ENCODE measurements at regions not wholly inside any gene's neighbourhood (a gene's known extent, or its start where the extent isn't known, plus 50 kb on each side); places are given as distances from the start of the nearest gene placed in this dataset.
A peak's percentile ranks its signal among the peaks of the same experiment; 100 is the strongest.

- dilution Hi-C loops (cut with HindIII; ENCODE audit: low sequenced_read_pairs, unreplicated experiment): no loop called here
- in situ Hi-C loops (cut with MboI; ENCODE audit: low sequenced_read_pairs): no loop called here
Measured at GRCh38 chr6:164554700-164555476, 754.5 kb downstream of the C6orf118 start.

More at GRCh38 chr6:164554700-164555476, 754.5 kb downstream of the C6orf118 start:
- BruUV-seq (replicated peaks): no TSS peak
- H4K5ac ChIP-seq (ENCODE audit: low read depth, low read length): no peak overlapping the region
- H3K56ac ChIP-seq (ENCODE audit: extremely low read depth, insufficient read depth, low read length): no peak overlapping the region
- no peak overlapping the region for H2BK20ac ChIP-seq (ENCODE audit: low read depth, low read length)
- DNase-seq (no peak), ATAC-seq (ENCODE audit: low read depth) (no peak)
- no peaks in the 10 kb centered on the region for H3K4me1 ChIP-seq (ENCODE audit: control insufficient read depth, insufficient read depth, low read length)
- H3K14ac ChIP-seq (replicated peaks; ENCODE audit: low read depth, low read length): no peak overlapping the region
- H3K4me2 ChIP-seq (ENCODE audit: low read depth, low read length): no peak overlapping the region
- H2BK15ac ChIP-seq (ENCODE audit: low read depth, low read length): no peak overlapping the region
- WGBS, 2 experiments (ENCODE audit: extremely low coverage in 2 of 2, insufficient read length in 1 of 2): 42% methylated on average over 3 of the region's 10 CpGs; no CpG with 5 or more reads in 1 of the 2 experiments
- no peak overlapping the region for H4K8ac ChIP-seq (ENCODE audit: low read depth in 2 of 2, low read length in 2 of 2)
- H3K36me3 ChIP-seq (ENCODE audit: control insufficient read depth, insufficient read depth, low read length): no peaks in the 10 kb centered on the region
- no peak overlapping the region for H3K18ac ChIP-seq (ENCODE audit: low read depth, low read length)
- H3K9me3 ChIP-seq (ENCODE audit: control insufficient read depth, insufficient read depth, low read length): peaks cover 9% of the 10 kb centered on the region
- H2AK5ac ChIP-seq (ENCODE audit: low read depth, low read length): no peak overlapping the region
- H3K4me3 ChIP-seq (ENCODE audit: insufficient read depth, low read depth, low read length): no peak overlapping the region
- H3K9ac ChIP-seq (ENCODE audit: low read depth, low read length): no peak overlapping the region
- ChIA-PET POLR2A (ENCODE audit: unreplicated experiment) (no interaction called here), CTCF (no interaction called here)
- H2BK5ac ChIP-seq (ENCODE audit: low read depth, low read length, poor library complexity, severe bottlenecking): no peak overlapping the region
- H4K20me1 ChIP-seq (ENCODE audit: insufficient read depth, low read length): no peaks in the 10 kb centered on the region
- intact Hi-C loops (cut with micrococcal nuclease): no loop called here
- no peaks in the 10 kb centered on the region for H3K79me1 ChIP-seq (ENCODE audit: low read depth in 1 of 2, low read length in 2 of 2)
- no peak overlapping the region for H3K4ac ChIP-seq (ENCODE audit: low read depth, low read length)
- peak overlapping the region; percentile 37 for H2AK9ac ChIP-seq (replicated peaks; ENCODE audit: low read depth, low read length, poor library complexity)
- H2AFZ ChIP-seq (replicated peaks; ENCODE audit: low read length, poor library complexity): no peak overlapping the region
- no peak overlapping the region for H3K27ac ChIP-seq (ENCODE audit: insufficient read depth, low read length)
- H3K27me3 ChIP-seq (ENCODE audit: control insufficient read depth, insufficient read depth, low read length): no peaks in the 10 kb centered on the region
- TF ChIP-seq POLR2A (IDR thresholded peaks at IDR 0.05; ENCODE audit: low read depth, low read length): no peak
- TF ChIP-seq, protein P1, sequence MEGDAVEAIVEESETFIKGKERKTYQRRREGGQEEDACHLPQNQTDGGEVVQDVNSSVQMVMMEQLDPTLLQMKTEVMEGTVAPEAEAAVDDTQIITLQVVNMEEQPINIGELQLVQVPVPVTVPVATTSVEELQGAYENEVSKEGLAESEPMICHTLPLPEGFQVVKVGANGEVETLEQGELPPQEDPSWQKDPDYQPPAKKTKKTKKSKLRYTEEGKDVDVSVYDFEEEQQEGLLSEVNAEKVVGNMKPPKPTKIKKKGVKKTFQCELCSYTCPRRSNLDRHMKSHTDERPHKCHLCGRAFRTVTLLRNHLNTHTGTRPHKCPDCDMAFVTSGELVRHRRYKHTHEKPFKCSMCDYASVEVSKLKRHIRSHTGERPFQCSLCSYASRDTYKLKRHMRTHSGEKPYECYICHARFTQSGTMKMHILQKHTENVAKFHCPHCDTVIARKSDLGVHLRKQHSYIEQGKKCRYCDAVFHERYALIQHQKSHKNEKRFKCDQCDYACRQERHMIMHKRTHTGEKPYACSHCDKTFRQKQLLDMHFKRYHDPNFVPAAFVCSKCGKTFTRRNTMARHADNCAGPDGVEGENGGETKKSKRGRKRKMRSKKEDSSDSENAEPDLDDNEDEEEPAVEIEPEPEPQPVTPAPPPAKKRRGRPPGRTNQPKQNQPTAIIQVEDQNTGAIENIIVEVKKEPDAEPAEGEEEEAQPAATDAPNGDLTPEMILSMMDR (conservative IDR thresholded peaks at IDR 0.05; ENCODE audit: low read depth, low read length): no peak
- no peak overlapping the region for H4K91ac ChIP-seq (ENCODE audit: insufficient read depth, low read depth, low read length)
- no peaks in the 10 kb centered on the region for H3K9me1 ChIP-seq (ENCODE audit: insufficient read depth, low read length)
- no peak overlapping the region for H3K23ac ChIP-seq (ENCODE audit: low read depth, low read length)
- no peak overlapping the region for H2BK120ac ChIP-seq (ENCODE audit: low read depth, low read length)

Measured in IMR-90 (cell line).